OCI-LY7 (cell line): ENCODE measurements at regions not wholly inside any gene's neighbourhood (a gene's known extent, or its start where the extent isn't known, plus 50 kb on each side); places are given as distances from the start of the nearest gene placed in this dataset.

ENCODE experiments used
- CTCF ChIP-seq: fragments of 200-600 bp; sonication (generic); conservative IDR thresholded peaks from 2 replicates; pipeline ENCODE4 v1.5.1; 2014; ENCODE audit warnings: mild to moderate bottlenecking, antibody characterized with exemption, low read length, moderate library complexity, mixed read lengths
- EZH2phosphoT487 ChIP-seq: fragments of 200-600 bp; sonication (generic); IDR thresholded peaks from 2 replicates; pipeline ENCODE4 v1.6.1; 2018; ENCODE audit warnings: low read depth, borderline replicate concordance, mild to moderate bottlenecking, mixed run types, antibody characterized with exemption, low read length, moderate library complexity, mixed read lengths

DNA sequence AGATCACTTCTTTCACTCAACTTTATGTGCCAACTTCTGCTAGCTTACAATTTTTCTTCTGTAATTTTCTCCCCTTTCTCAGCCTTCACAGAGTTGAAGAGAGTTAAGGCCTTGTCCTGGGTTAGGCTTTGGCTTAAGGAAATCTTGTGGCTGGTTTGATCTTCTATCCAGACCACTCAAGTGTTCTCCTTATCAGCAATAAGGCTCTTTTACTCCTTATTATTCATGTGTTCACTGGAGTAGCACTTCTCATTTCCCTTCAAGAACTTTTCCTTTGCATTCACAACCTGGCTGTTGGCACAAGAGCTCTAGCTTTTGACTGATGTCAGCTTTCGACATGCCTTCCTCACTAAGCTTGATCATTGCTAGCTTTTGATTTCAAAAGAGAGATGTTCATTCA lies 86.9 kb upstream of the ALDH1B1 start:
- TF ChIP-seq CTCF (no peak), EZH2phosphoT487 (no peak)
